ENCODE measurements at regions not wholly inside any gene's neighbourhood (a gene's known extent, or its start where the extent isn't known, plus 50 kb on each side); places are given as distances from the start of the nearest gene placed in this dataset.
"Not testable (repeated sequence)": the region's sequence is repeated elsewhere in the genome, so short reads cannot be mapped to it uniquely, and the experiment has no call there.

DNA sequence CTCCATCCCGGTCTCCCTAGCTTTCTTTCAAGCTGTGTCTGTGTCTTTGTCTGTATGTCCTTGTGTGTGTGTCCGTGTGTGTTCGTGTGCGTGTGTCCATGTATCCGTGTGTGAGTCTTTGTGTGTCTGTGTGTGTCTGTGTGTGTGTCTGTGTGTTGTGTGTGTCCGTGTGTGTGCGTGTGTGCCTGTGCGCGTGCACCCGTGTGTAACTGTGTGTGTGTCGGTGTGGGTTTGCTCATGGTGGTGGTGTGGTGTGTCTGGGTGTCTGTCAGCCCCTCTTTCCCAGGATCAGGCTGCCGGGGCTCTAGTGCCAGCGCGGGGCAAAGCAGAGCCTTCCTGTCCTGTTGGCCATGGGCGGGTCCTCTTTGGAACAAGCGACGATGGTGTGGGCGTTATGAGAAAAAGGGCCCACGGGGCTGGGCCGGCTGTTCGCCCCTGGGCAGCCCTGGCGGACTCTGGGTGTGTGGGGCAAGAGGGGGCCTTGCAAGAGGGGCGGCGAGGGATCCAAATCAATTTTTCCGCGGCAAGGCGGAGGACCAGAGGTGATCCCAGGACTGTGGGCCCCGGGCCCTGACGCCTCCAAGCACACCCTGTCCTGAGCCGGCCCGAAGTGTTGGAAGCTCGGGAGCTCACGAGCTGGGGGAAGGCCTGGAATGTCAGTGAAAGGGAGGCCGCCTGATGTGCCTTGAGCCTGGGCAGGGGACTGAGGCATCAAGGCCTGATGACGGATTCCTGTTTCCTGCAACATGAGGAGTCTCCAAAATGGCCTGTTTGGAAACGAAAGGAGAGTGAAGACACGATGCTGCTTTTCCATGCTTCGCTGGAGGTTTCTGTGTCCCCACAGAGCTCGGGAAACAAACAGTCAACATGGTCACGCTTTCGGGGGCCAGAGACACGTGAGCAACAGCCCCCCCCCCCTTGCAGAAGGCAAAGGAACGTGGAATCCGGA is 3929.2 kb upstream of the OR11H1 start:
- H3K9me3 ChIP-seq: no peaks in the 10 kb centered on the region
- no peaks in the 10 kb centered on the region for H3K36me3 ChIP-seq (ENCODE audit: control insufficient read depth in 2 of 2, extremely low read depth in 1 of 2, insufficient read depth in 1 of 2, low read length in 1 of 2)
- no peaks in the 10 kb centered on the region for H3K36me3 Mint-ChIP-seq
- DNase-seq (no peak), ATAC-seq (replicated peaks in 1 of 4) (no peak)
- peaks cover 0 to 4% of the 10 kb centered on the region in 2 experiments for H3K27me3 ChIP-seq (replicated peaks in 1 of 2; ENCODE audit: control insufficient read depth in 2 of 2, extremely low read depth in 1 of 2, insufficient read depth in 2 of 2, low read length in 1 of 2)
- H3K4me3 Mint-ChIP-seq: no peak overlapping the region
- POLR2A ChIA-PET: no interaction called here
- no peaks in the 10 kb centered on the region for H3K4me1 Mint-ChIP-seq
- H3K27ac ChIP-seq (ENCODE audit: low read length): no peak overlapping the region
- no peaks in the 10 kb centered on the region for H3K27me3 Mint-ChIP-seq
- CTCF ChIA-PET: no interaction called here
- no peak overlapping the region for H3K4me3 ChIP-seq (ENCODE audit: control insufficient read depth in 1 of 2, extremely low read depth in 1 of 2, low read length in 1 of 2)
- no peak overlapping the region for H3K27ac Mint-ChIP-seq
- H3K4me1 ChIP-seq (ENCODE audit: control insufficient read depth in 1 of 2, extremely low read depth in 1 of 2, insufficient read depth in 2 of 2, low read length in 2 of 2): no peaks in the 10 kb centered on the region
- WGBS (ENCODE audit: insufficient coverage): 92% methylated on average over 37 of the region's 44 CpGs
- peaks cover 10 to 33% (median 19%) of the 10 kb centered on the region in 3 donors for H3K9me3 Mint-ChIP-seq

GRCh38 chr22:11599456-11599855 is 3928.5 kb upstream of the OR11H1 start:
- H3K27me3 ChIP-seq (replicated peaks in 1 of 2; ENCODE audit: control insufficient read depth in 2 of 2, extremely low read depth in 1 of 2, insufficient read depth in 2 of 2, low read length in 1 of 2); CTCF ChIA-PET; POLR2A ChIA-PET; H3K4me3 Mint-ChIP-seq; ATAC-seq (replicated peaks in 1 of 4); H3K27me3 Mint-ChIP-seq; H3K4me3 ChIP-seq (ENCODE audit: control insufficient read depth in 1 of 2, extremely low read depth in 1 of 2, low read length in 1 of 2); H3K27ac ChIP-seq (ENCODE audit: low read length); H3K4me1 ChIP-seq (ENCODE audit: control insufficient read depth in 1 of 2, extremely low read depth in 1 of 2, insufficient read depth in 2 of 2, low read length in 2 of 2); DNase-seq; H3K9me3 ChIP-seq; H3K4me1 Mint-ChIP-seq; H3K36me3 ChIP-seq (ENCODE audit: control insufficient read depth in 2 of 2, extremely low read depth in 1 of 2, insufficient read depth in 1 of 2, low read length in 1 of 2); H3K36me3 Mint-ChIP-seq; H3K27ac Mint-ChIP-seq: not testable (repeated sequence)
- H3K9me3 Mint-ChIP-seq: peaks cover 13 to 33% (median 19%) of the 10 kb centered on the region in 3 donors
- WGBS (ENCODE audit: insufficient coverage): 96% methylated on average over 7 of the region's 19 CpGs

DNA sequence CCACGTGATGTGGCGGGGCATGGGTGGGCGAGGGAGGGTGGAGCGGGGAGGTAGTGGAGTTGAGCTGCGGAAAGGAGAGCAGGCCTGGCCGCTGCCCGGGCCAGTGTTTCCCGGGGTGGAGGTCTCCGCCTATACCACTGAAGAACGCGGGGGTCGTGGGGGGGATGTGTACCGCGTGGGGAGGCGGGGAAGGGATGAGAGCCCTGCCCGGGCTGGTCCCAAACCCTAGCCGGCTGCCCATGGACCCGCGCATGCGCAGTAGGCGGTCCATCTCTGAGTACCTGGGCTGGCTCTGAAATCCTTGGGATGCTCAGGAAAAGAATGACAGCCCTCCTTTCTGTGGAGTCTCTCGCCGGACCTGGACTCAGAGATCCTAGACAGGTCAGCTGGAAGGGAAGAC is 3927.8 kb upstream of the OR11H1 start:
- H3K27me3 Mint-ChIP-seq; H3K9me3 ChIP-seq; DNase-seq; H3K27ac Mint-ChIP-seq; H3K27me3 ChIP-seq (replicated peaks in 1 of 2; ENCODE audit: control insufficient read depth in 2 of 2, extremely low read depth in 1 of 2, insufficient read depth in 2 of 2, low read length in 1 of 2); H3K4me1 ChIP-seq (ENCODE audit: control insufficient read depth in 1 of 2, extremely low read depth in 1 of 2, insufficient read depth in 2 of 2, low read length in 2 of 2); H3K36me3 ChIP-seq (ENCODE audit: control insufficient read depth in 2 of 2, extremely low read depth in 1 of 2, insufficient read depth in 1 of 2, low read length in 1 of 2); H3K4me3 ChIP-seq (ENCODE audit: control insufficient read depth in 1 of 2, extremely low read depth in 1 of 2, low read length in 1 of 2); H3K4me1 Mint-ChIP-seq; H3K27ac ChIP-seq (ENCODE audit: low read length); ATAC-seq (replicated peaks in 1 of 4); H3K36me3 Mint-ChIP-seq; H3K4me3 Mint-ChIP-seq; POLR2A ChIA-PET; CTCF ChIA-PET: not testable (repeated sequence)
- WGBS (ENCODE audit: insufficient coverage): 88% methylated on average over 16 of the region's 23 CpGs
- H3K9me3 Mint-ChIP-seq: peaks cover 13 to 35% (median 19%) of the 10 kb centered on the region in 3 donors

GRCh38 chr22:11600896-11601890 is 3926.8 kb upstream of the OR11H1 start:
- H3K36me3 ChIP-seq (ENCODE audit: control insufficient read depth in 2 of 2, extremely low read depth in 1 of 2, insufficient read depth in 1 of 2, low read length in 1 of 2); CTCF ChIA-PET; H3K4me3 ChIP-seq (ENCODE audit: control insufficient read depth in 1 of 2, extremely low read depth in 1 of 2, low read length in 1 of 2); DNase-seq; H3K4me1 Mint-ChIP-seq; ATAC-seq (replicated peaks in 1 of 4); H3K27me3 Mint-ChIP-seq; H3K4me3 Mint-ChIP-seq; H3K27me3 ChIP-seq (replicated peaks in 1 of 2; ENCODE audit: control insufficient read depth in 2 of 2, extremely low read depth in 1 of 2, insufficient read depth in 2 of 2, low read length in 1 of 2); H3K27ac Mint-ChIP-seq; H3K27ac ChIP-seq (ENCODE audit: low read length); H3K36me3 Mint-ChIP-seq; H3K4me1 ChIP-seq (ENCODE audit: control insufficient read depth in 1 of 2, extremely low read depth in 1 of 2, insufficient read depth in 2 of 2, low read length in 2 of 2); POLR2A ChIA-PET; H3K9me3 ChIP-seq: not testable (repeated sequence)
- 83% methylated on average over 58 of the region's 59 CpGs for WGBS (ENCODE audit: insufficient coverage)
- peaks cover 13 to 37% (median 21%) of the 10 kb centered on the region in 3 donors for H3K9me3 Mint-ChIP-seq

DNA sequence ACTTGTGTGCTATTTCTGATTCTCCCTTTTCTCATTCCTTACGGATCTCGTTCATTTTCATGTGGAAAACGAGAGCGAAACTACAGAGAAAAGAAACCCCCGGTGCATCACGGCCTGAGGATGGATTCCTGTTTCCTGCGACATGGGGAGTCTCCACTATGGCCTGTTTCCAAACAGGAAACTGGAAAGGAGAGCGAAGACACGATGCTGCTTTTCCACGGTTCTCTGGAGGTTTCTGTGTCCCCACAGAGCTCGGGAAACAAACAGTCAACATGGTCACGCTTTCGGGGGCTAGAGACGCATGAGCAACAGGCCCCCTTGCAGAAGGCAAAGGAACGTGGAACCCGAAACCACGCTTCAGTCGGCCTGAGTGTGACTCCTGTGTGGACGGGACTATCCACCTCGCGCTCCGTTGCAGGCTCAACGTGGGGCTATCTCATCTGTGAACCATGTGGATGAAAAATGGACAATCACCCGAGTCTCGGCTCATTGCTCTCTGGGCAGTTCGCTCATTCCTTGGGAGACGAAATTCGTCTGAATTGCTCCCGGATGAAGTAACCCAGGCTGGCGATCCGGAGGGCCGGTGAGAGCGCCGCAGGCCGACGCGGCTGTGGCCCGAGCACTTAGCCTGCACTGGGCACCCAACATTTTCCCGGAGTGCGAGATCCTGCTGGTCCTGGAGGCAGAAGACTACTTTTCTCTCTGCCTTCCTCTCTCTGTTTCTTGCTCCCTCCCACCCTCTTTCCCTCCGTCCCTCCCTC is 3923.2 kb upstream of the OR11H1 start:
- 72% methylated on average over 34 of the region's 41 CpGs for WGBS (ENCODE audit: insufficient coverage)
- H3K36me3 ChIP-seq (ENCODE audit: control insufficient read depth in 2 of 2, extremely low read depth in 1 of 2, insufficient read depth in 1 of 2, low read length in 1 of 2); H3K4me3 Mint-ChIP-seq; H3K27me3 Mint-ChIP-seq; H3K27ac ChIP-seq (ENCODE audit: low read length); CTCF ChIA-PET; H3K27ac Mint-ChIP-seq; ATAC-seq (replicated peaks in 1 of 4); H3K36me3 Mint-ChIP-seq; H3K4me3 ChIP-seq (ENCODE audit: control insufficient read depth in 1 of 2, extremely low read depth in 1 of 2, low read length in 1 of 2); H3K4me1 Mint-ChIP-seq; DNase-seq; H3K9me3 ChIP-seq; H3K4me1 ChIP-seq (ENCODE audit: control insufficient read depth in 1 of 2, extremely low read depth in 1 of 2, insufficient read depth in 2 of 2, low read length in 2 of 2); H3K27me3 ChIP-seq (replicated peaks in 1 of 2; ENCODE audit: control insufficient read depth in 2 of 2, extremely low read depth in 1 of 2, insufficient read depth in 2 of 2, low read length in 1 of 2): not testable (repeated sequence)
- POLR2A ChIA-PET: interaction anchor here in 1 of 2 donors (0.6 kb wide), 1 partner anchor 314 kb away, joined by 8 read pairs; no protein-coding TSS in a partner anchor
- H3K9me3 Mint-ChIP-seq: peaks cover 13 to 52% (median 23%) of the 10 kb centered on the region in 3 donors

DNA sequence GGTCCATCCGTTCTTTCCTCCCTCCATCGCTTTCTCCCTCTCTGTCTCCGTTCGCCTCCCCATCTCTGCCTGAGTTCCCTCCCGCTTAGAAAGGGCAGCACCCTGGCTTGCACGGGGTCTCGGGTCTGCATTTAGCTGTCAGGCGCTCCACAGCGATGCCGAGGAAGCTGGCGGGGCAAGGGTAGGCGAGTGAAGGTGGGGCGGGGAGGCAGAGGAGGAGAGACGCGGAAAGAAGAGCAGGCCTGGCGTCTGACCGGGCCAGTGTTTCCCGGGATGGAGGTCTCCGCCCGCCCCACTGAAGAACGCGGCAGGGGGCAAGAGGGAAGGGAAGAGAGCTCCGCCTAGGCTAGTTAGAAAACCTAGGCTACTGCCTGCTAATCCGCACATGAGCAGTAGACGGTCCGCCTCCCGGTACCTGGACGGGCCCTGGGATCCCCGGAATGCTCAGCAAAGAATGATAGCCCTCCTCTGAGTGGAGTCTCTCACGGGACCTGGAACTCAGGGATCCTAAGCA is 3922.5 kb upstream of the OR11H1 start:
- CTCF ChIA-PET: no interaction called here
- peak overlapping the region in 1 of 2 donors; percentile 44 for H3K4me3 ChIP-seq (ENCODE audit: control insufficient read depth in 1 of 2, extremely low read depth in 1 of 2, low read length in 1 of 2)
- H3K27ac ChIP-seq (ENCODE audit: low read length): no peak overlapping the region
- no peaks in the 10 kb centered on the region for H3K4me1 Mint-ChIP-seq
- no peaks in the 10 kb centered on the region for H3K36me3 Mint-ChIP-seq
- no peak overlapping the region for H3K27ac Mint-ChIP-seq
- WGBS (ENCODE audit: insufficient coverage): 77% methylated on average over 30 of the region's 30 CpGs
- POLR2A ChIA-PET: no interaction called here
- H3K36me3 ChIP-seq (ENCODE audit: control insufficient read depth in 2 of 2, extremely low read depth in 1 of 2, insufficient read depth in 1 of 2, low read length in 1 of 2): no peaks in the 10 kb centered on the region
- peaks cover 19 to 56% (median 28%) of the 10 kb centered on the region in 3 donors for H3K9me3 Mint-ChIP-seq
- DNase-seq (no peak), ATAC-seq (replicated peaks in 1 of 4) (no peak)
- H3K4me3 Mint-ChIP-seq: no peak overlapping the region
- H3K27me3 ChIP-seq (replicated peaks in 1 of 2; ENCODE audit: control insufficient read depth in 2 of 2, extremely low read depth in 1 of 2, insufficient read depth in 2 of 2, low read length in 1 of 2): no peaks in the 10 kb centered on the region
- H3K27me3 Mint-ChIP-seq: no peaks in the 10 kb centered on the region
- no peaks in the 10 kb centered on the region for H3K9me3 ChIP-seq
- H3K4me1 ChIP-seq (ENCODE audit: control insufficient read depth in 1 of 2, extremely low read depth in 1 of 2, insufficient read depth in 2 of 2, low read length in 2 of 2): no peaks in the 10 kb centered on the region

All from T-cell (primary cell).